Stimulated activated CD4-positive, alpha-beta T cell treated with anti-CD3 and anti-CD28 coated beads, Interleukin-1b, Interleukin-23, amount 100 ng/mL, for 48 hours (primary cell): ENCODE measurements at regions not wholly inside any gene's neighbourhood (a gene's known extent, or its start where the extent isn't known, plus 50 kb on each side); places are given as distances from the start of the nearest gene placed in this dataset.
"Not testable (repeated sequence)": the region's sequence is repeated elsewhere in the genome, so short reads cannot be mapped to it uniquely, and the experiment has no call there.

ENCODE experiments used
- DNase-seq: peaks from one replicate; pipeline ENCODE4 v3.0.0-alpha.2; 2020

DNA sequence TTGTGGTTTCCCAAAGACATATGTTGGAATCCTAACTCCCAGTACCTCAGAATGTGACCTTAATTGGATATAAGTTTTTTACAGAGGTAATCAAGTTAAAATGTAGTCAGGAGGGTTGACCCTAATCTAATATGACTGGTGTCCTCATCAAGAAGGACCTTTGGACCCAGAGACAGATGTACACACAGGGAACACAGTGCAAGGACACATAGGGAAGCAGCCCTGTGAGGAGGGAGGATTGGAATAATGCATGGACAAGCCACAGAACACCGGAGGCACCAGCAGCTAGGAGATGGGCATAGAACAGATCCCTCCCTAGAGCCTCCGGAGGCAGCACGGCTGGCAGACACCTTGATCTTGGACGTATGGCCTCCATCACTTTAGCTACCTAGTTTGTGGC lies 119.8 kb upstream of the SPATA31A3 start:
- not testable (repeated sequence) for DNase-seq

DNA sequence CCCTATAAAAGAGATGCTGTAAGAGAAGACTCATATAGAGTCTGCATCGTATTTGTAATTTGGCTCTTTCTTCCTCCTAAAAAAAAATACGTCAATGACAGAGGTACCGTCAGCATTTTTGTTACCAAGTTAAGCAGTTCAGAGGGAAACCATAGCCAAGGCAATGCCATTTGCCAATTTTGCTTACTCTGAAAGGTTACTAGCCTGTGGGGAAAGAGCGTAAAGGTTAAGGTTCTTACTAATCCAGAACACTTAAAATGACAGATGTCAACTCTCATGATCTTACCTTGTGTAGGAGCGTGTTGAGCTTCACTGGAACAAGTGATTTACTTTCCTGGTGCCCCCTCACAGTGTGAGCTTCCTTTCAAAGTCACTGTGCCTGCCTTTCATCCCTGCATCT lies 119.4 kb upstream of the SPATA31A3 start:
- not testable (repeated sequence) for DNase-seq

DNA sequence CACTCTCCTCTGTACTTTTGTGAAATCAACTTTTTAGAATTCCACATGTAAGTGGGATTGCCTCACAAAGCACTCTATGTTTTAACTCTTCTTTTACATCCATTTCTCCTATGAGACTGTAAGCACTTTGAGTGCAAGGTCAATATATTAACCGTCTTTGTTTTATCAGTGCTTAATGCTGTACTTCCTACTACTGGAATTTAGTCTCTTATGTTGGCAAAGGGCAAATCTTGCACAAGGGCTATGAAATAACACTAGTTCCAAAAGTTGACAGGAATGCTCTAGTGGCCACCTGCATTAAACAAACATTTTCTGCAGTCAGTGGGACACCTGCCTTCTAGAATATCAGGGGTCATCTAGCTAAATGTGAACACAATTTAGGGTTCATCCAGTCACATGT lies 117.5 kb upstream of the SPATA31A3 start:
- DNase-seq, result not testable (repeated sequence)

DNA sequence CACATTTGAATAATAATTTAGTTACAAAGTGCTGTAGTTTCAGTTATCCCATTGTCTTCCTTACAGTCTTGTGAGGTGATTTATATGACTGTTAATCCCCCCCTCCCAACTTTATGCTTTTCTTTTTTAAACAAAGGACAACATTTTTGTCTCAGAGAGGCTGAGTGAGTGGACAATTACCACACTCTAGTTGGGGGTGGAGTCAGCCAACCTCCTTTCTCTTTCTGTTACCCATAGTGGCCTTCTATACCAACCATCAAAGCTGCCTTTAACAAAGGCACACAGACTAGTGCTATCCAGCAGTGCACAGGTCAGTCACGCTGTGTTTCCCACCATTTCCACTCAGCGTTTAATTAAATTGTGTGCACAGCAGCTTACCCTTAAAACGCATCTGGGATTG lies 114.3 kb upstream of the SPATA31A3 start:
- DNase-seq, result not testable (repeated sequence)

DNA sequence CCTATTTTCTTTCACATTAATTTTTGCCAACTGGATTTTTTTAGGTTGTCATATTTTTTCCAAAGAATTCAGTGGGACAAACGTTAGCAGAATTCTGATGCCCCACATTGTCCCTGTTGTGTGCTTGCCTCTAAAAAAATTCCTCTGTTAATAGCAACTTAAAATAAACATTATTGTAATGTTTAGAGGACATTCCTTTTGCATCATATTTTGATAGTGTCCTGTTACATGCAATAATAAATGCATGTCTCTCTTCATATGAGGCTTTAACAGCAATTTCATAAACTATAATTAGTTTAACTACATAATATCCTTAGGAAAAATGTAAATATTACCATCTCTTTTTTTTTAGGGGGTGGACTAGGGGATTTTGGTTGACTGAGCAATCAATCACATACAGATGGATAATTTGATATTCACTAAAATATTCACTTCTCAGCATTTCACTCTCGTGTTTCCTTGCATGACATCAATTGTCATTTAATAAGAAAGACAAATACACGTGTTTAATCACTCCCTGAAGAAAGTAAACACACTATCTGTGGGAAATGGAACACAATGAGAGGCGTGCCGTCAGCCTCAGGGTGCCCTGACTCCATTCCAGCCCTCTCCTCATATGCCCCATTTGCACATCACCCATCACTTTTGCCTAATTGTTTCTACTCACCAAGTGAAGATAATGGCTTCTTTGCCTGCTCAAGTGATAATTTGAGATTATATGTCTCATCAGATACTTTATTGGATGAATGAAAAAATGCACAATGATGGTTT lies 110.3 kb upstream of the SPATA31A3 start:
- not testable (repeated sequence) for DNase-seq

DNA sequence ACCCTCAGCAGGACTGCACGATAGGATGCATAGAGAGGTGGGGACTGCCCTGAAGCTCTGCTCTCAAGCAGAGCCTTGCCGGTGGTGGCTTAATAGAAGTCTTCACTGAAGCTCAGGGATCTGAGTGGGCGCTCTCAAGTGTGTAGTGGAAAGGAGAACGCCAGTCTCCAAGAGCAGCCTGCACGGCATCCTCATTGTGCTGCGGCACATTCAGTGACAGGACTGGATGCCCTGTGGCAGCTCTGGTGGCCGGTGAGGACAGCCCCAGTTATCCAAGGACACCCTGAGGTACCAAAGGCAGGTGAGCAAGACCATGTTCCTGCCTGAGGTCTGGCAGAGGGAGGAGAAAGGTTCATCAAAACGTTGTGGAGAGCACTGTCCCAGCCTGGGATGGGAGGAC lies 98.8 kb upstream of the SPATA31A3 start:
- DNase-seq, result not testable (repeated sequence)

DNA sequence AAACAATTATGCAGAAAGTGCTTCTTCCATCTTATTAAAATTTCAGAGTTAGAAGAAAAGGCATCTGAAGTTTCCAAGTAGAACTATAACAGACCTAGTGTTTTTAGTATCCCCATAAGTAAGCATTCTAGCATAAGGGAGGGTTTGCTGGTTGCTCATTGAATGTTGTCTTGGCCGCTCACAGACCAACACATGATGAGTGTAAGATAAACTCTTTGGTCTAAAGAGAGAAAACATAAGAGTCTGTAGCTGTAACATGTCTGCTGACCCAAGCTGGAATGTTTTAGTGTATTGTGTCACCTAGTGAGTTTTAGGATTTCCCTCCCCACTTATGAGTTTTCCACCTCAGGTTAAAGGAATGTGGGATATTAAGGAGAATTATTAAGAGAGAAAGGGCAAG lies 94.5 kb upstream of the SPATA31A3 start:
- not testable (repeated sequence) for DNase-seq

DNA sequence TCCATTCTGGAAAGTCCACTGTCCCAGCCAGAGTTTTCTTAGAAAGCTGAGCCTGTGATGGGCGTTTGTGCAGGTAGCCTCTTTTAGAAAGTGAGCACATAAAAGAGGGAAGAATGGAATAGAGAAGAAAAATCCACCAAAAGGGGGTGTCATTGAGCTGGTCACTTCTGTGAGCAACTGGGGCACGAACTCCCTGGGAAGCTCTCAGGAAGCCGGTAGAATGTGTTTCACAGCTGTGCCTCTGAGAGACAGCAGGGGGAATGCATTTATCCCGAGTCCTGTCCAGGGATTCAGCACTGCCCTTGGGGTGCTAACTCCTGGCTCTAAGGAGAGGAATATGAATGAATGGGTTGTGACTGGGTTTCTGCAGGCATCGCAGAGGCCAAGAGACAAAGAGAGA lies 73.8 kb upstream of the SPATA31A3 start:
- DNase-seq, result not testable (repeated sequence)

DNA sequence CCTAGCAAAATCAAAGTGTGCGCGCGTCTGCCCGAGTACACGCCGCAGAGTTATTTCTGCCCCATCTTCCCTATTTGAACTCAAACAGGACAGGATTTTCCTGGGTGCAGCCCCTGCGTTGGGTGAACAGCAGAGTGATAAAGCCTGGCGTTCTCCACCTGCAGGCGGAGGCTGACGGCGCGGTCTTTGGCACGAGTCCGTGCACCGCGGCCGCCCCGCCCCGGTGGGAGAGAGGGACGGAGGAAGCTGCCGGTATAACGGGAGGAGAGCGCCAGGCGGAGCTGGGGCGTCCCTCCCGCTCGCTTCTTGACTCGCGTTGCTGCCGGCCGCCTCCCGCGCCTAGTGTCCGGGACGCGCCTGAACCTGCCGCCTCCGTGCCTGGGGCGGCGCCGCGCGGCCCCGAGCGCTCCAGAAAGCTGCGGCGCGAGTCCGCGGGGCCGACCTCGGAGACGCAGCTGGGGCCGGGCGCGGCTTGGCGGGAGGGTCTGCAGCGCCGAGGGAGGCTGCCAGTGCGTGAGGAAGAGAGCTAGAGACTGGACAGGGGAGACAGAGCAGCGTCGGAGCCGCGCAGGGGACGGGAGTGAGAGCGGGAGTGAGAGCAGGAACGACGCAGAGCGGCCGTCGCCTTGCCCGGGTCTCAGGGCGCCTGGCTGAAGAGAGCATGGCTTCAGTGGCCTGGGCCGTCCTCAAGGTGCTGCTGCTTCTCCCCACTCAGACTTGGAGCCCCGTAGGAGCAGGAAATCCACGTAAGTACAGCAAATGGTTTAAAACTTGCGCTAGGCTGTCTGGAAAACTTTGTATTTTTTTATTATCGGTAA lies 66.8 kb upstream of the SPATA31A3 start:
- peak; percentile 6 for DNase-seq
